ENCODE measurements at regions not wholly inside any gene's neighbourhood (a gene's known extent, or its start where the extent isn't known, plus 50 kb on each side); places are given as distances from the start of the nearest gene placed in this dataset.
A peak's percentile ranks its signal among the peaks of the same experiment; 100 is the strongest.

GRCh38 chr12:75840994-75841355 is 190.6 kb downstream of the PHLDA1 start:
- H3K27ac ChIP-seq (ENCODE audit: insufficient read depth, low read length) = no peak overlapping the region
- H3K79me2 ChIP-seq (ENCODE audit: control insufficient read depth, insufficient read depth, low read length) = no peaks in the 10 kb centered on the region
- H2AFZ ChIP-seq (ENCODE audit: low read length) = no peak overlapping the region
- H3K36me3 ChIP-seq (ENCODE audit: control insufficient read depth, insufficient read depth, low read length) = no peaks in the 10 kb centered on the region
- no peak for DNase-seq (ENCODE audit: low read depth in 2 of 2)
- H4K20me1 ChIP-seq (ENCODE audit: control insufficient read depth, extremely low read depth, insufficient read depth, low read length) = no peaks in the 10 kb centered on the region
- no peaks in the 10 kb centered on the region for H3K4me1 ChIP-seq (ENCODE audit: control insufficient read depth, extremely low read depth, insufficient read depth, low read length)
- TF ChIP-seq EZH2 (IDR thresholded peaks at IDR 0.05; ENCODE audit: low read length, missing control alignments) = no peak
- TF ChIP-seq CTCF (conservative IDR thresholded peaks at IDR 0.05 in 1 of 2, IDR thresholded peaks at IDR 0.05 in 1 of 2; ENCODE audit: low read depth in 1 of 2, low read length in 2 of 2) = no peak
- H3K4me2 ChIP-seq (ENCODE audit: extremely low read depth, insufficient read depth, low read length) = no peak overlapping the region
- no peaks in the 10 kb centered on the region for H3K9me3 ChIP-seq (ENCODE audit: control insufficient read depth, insufficient read depth, low read depth, low read length)
- H3K4me3 ChIP-seq (replicated peaks in 1 of 4; ENCODE audit: control extremely low read depth in 1 of 4, insufficient read depth in 1 of 4, low read depth in 3 of 4, low read length in 4 of 4) = no peak overlapping the region
- H3K9ac ChIP-seq (ENCODE audit: insufficient read depth, low read length) = no peak overlapping the region
- no peaks in the 10 kb centered on the region for H3K27me3 ChIP-seq (ENCODE audit: control insufficient read depth, insufficient read depth, low read length)

DNA sequence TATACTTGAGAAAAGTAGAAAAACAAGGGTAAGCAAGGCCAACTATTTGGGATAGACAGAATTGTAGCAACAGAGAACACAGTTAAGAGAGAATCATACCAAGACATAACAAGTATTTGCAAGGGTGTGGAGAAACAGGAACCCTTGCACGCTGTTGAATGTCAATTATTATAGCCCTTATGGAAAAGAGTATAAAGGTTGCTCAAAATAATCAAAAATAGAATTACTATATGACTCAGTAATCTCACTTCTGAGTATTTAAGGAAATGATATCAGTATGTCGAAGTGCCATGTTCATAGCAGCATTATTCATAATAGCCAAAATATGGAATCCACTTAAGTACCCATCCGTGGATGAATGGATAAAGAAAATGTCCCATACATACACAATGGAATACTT is 193.3 kb downstream of the PHLDA1 start:
- no peak for DNase-seq (ENCODE audit: low read depth in 2 of 2)
- Histone ChIP-seq H4K20me1 (ENCODE audit: control insufficient read depth, extremely low read depth, insufficient read depth, low read length) (no peaks in the 10 kb centered on the region), H3K4me2 (ENCODE audit: extremely low read depth, insufficient read depth, low read length) (no peak overlapping the region), H3K9me3 (ENCODE audit: control insufficient read depth, insufficient read depth, low read depth, low read length) (no peaks in the 10 kb centered on the region), H3K27ac (ENCODE audit: insufficient read depth, low read length) (no peak overlapping the region), H3K27me3 (ENCODE audit: control insufficient read depth, insufficient read depth, low read length) (no peaks in the 10 kb centered on the region), H3K9ac (ENCODE audit: insufficient read depth, low read length) (no peak overlapping the region), H2AFZ (ENCODE audit: low read length) (no peak overlapping the region), H3K4me1 (ENCODE audit: control insufficient read depth, extremely low read depth, insufficient read depth, low read length) (peaks cover 3% of the 10 kb centered on the region), H3K36me3 (ENCODE audit: control insufficient read depth, insufficient read depth, low read length) (no peaks in the 10 kb centered on the region), H3K79me2 (ENCODE audit: control insufficient read depth, insufficient read depth, low read length) (no peaks in the 10 kb centered on the region), H3K4me3 (replicated peaks in 1 of 4; ENCODE audit: control extremely low read depth in 1 of 4, insufficient read depth in 1 of 4, low read depth in 3 of 4, low read length in 4 of 4) (no peak overlapping the region)
- TF ChIP-seq CTCF (conservative IDR thresholded peaks at IDR 0.05 in 1 of 2, IDR thresholded peaks at IDR 0.05 in 1 of 2; ENCODE audit: low read depth in 1 of 2, low read length in 2 of 2) = no peak
- TF ChIP-seq EZH2 (IDR thresholded peaks at IDR 0.05; ENCODE audit: low read length, missing control alignments) = no peak

- Histone ChIP-seq H3K9me3 (ENCODE audit: control insufficient read depth, insufficient read depth, low read depth, low read length) (no peaks in the 10 kb centered on the region), H3K36me3 (ENCODE audit: control insufficient read depth, insufficient read depth, low read length) (no peaks in the 10 kb centered on the region), H3K79me2 (ENCODE audit: control insufficient read depth, insufficient read depth, low read length) (no peaks in the 10 kb centered on the region), H2AFZ (ENCODE audit: low read length) (no peak overlapping the region), H3K4me2 (ENCODE audit: extremely low read depth, insufficient read depth, low read length) (no peak overlapping the region), H3K27ac (ENCODE audit: insufficient read depth, low read length) (no peak overlapping the region), H3K27me3 (ENCODE audit: control insufficient read depth, insufficient read depth, low read length) (no peaks in the 10 kb centered on the region), H4K20me1 (ENCODE audit: control insufficient read depth, extremely low read depth, insufficient read depth, low read length) (no peaks in the 10 kb centered on the region), H3K4me3 (replicated peaks in 1 of 4; ENCODE audit: control extremely low read depth in 1 of 4, insufficient read depth in 1 of 4, low read depth in 3 of 4, low read length in 4 of 4) (no peak overlapping the region), H3K9ac (ENCODE audit: insufficient read depth, low read length) (no peak overlapping the region), H3K4me1 (ENCODE audit: control insufficient read depth, extremely low read depth, insufficient read depth, low read length) (peaks cover 3% of the 10 kb centered on the region)
- peak in 1 of 2 donors; percentile 72 for DNase-seq (ENCODE audit: low read depth in 2 of 2)
- TF ChIP-seq CTCF (conservative IDR thresholded peaks at IDR 0.05 in 1 of 2, IDR thresholded peaks at IDR 0.05 in 1 of 2; ENCODE audit: low read depth in 1 of 2, low read length in 2 of 2) (no peak), EZH2 (IDR thresholded peaks at IDR 0.05; ENCODE audit: low read length, missing control alignments) (no peak)
Measured at GRCh38 chr12:75837700-75838099, 193.9 kb downstream of the PHLDA1 start.
